ENCODE measurements at regions not wholly inside any gene's neighbourhood (a gene's known extent, or its start where the extent isn't known, plus 50 kb on each side); places are given as distances from the start of the nearest gene placed in this dataset.

DNA sequence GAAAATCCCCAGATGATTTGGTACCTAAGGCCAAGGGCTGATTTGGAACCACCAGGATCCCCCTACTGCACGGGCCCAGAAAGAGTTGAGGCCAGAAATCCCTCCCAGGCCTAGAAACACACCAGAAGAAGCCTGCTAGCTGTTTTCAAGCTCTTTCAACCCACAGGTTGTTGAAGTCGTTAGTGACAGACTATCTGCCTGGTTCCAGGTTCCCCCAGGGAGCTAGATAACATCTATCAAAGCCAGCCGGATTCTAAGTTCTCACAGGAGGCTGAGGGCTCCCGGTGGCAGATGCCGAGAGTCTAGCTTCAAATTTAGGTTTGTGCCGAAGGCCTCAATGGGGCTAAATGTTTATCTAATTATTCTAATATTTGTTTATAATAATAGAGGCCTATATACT, 132.0 kb upstream of the ATP6AP2 start:
- no peak overlapping the region for H3K4me3 ChIP-seq (replicated peaks; ENCODE audit: insufficient read depth, low read length)
- no peak overlapping the region for H3K27ac ChIP-seq (replicated peaks)
- no peak for DNase-seq (ENCODE audit: low read depth in 1 of 2, low spot score in 1 of 2)
- H3K27me3 ChIP-seq (ENCODE audit: insufficient read depth, poor library complexity, severe bottlenecking) = no peaks in the 10 kb centered on the region
- no peak for TF ChIP-seq POLR2AphosphoS5 (IDR thresholded peaks at IDR 0.05; ENCODE audit: low read depth)
- TF ChIP-seq SPI1 (IDR thresholded peaks at IDR 0.05; ENCODE audit: borderline replicate concordance, low read depth) = no peak
- TF ChIP-seq GABPA (IDR thresholded peaks at IDR 0.05; ENCODE audit: low read depth) = no peak
- TF ChIP-seq, protein P1, sequence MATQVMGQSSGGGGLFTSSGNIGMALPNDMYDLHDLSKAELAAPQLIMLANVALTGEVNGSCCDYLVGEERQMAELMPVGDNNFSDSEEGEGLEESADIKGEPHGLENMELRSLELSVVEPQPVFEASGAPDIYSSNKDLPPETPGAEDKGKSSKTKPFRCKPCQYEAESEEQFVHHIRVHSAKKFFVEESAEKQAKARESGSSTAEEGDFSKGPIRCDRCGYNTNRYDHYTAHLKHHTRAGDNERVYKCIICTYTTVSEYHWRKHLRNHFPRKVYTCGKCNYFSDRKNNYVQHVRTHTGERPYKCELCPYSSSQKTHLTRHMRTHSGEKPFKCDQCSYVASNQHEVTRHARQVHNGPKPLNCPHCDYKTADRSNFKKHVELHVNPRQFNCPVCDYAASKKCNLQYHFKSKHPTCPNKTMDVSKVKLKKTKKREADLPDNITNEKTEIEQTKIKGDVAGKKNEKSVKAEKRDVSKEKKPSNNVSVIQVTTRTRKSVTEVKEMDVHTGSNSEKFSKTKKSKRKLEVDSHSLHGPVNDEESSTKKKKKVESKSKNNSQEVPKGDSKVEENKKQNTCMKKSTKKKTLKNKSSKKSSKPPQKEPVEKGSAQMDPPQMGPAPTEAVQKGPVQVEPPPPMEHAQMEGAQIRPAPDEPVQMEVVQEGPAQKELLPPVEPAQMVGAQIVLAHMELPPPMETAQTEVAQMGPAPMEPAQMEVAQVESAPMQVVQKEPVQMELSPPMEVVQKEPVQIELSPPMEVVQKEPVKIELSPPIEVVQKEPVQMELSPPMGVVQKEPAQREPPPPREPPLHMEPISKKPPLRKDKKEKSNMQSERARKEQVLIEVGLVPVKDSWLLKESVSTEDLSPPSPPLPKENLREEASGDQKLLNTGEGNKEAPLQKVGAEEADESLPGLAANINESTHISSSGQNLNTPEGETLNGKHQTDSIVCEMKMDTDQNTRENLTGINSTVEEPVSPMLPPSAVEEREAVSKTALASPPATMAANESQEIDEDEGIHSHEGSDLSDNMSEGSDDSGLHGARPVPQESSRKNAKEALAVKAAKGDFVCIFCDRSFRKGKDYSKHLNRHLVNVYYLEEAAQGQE (IDR thresholded peaks at IDR 0.05; ENCODE audit: insufficient replicate concordance, low read depth) = no peak
- TF ChIP-seq, protein P2, sequence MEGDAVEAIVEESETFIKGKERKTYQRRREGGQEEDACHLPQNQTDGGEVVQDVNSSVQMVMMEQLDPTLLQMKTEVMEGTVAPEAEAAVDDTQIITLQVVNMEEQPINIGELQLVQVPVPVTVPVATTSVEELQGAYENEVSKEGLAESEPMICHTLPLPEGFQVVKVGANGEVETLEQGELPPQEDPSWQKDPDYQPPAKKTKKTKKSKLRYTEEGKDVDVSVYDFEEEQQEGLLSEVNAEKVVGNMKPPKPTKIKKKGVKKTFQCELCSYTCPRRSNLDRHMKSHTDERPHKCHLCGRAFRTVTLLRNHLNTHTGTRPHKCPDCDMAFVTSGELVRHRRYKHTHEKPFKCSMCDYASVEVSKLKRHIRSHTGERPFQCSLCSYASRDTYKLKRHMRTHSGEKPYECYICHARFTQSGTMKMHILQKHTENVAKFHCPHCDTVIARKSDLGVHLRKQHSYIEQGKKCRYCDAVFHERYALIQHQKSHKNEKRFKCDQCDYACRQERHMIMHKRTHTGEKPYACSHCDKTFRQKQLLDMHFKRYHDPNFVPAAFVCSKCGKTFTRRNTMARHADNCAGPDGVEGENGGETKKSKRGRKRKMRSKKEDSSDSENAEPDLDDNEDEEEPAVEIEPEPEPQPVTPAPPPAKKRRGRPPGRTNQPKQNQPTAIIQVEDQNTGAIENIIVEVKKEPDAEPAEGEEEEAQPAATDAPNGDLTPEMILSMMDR (IDR thresholded peaks at IDR 0.05; ENCODE audit: insufficient read depth, low read length) = no peak

DNA sequence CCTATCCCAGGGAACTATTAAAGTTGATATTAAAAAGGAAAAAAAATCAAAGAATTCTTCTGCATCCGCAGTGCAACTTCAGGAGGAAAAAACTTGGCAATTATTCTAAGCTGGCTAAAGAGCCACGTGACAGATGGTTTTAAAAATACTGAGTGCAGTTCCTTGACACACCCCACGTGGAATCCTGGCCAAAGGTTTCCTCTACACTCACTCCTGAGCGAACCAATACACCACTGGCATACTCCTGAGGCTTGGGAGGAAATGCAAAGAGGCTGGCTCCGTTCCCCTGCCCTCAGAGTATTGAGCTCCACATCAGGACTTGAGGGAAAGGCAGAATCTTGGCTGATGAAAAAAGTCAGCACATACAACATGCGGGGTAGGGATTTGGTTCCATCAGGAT, 133.8 kb upstream of the ATP6AP2 start:
- DNase-seq (ENCODE audit: low read depth in 1 of 2, low spot score in 1 of 2) = no peak
- no peak overlapping the region for H3K27ac ChIP-seq (replicated peaks)
- H3K4me3 ChIP-seq (replicated peaks; ENCODE audit: insufficient read depth, low read length) = no peak overlapping the region
- TF ChIP-seq, protein P1 (IDR thresholded peaks at IDR 0.05; ENCODE audit: insufficient replicate concordance, low read depth) = no peak
- TF ChIP-seq SPI1 (IDR thresholded peaks at IDR 0.05; ENCODE audit: borderline replicate concordance, low read depth) (no peak), GABPA (IDR thresholded peaks at IDR 0.05; ENCODE audit: low read depth) (no peak), POLR2AphosphoS5 (IDR thresholded peaks at IDR 0.05; ENCODE audit: low read depth) (no peak)
- TF ChIP-seq, protein P2 (IDR thresholded peaks at IDR 0.05; ENCODE audit: insufficient read depth, low read length) = no peak
- no peaks in the 10 kb centered on the region for H3K27me3 ChIP-seq (ENCODE audit: insufficient read depth, poor library complexity, severe bottlenecking)

DNA sequence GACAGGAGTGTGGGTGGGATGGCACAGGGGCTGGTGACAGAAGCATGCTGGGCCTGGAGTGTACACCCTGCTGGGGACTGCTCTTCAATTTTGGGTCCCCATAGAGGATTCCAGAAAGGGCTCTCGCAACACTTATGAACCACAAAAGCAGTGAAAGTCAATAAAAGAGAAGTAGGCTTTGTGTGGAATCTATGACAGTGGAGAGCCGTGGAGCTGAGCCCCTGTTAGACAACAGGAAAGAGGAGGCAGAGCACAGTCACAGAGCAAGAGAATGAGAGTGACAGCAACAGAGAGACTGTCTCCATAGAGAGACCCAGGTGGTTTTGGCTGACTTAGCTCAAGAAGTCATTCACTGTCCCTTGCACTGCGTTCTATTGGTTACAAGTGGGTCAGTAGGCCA, 135.1 kb upstream of the ATP6AP2 start:
- Histone ChIP-seq H3K4me3 (replicated peaks; ENCODE audit: insufficient read depth, low read length) (no peak overlapping the region), H3K27ac (replicated peaks) (no peak overlapping the region), H3K27me3 (ENCODE audit: insufficient read depth, poor library complexity, severe bottlenecking) (no peaks in the 10 kb centered on the region)
- DNase-seq (ENCODE audit: low read depth in 1 of 2, low spot score in 1 of 2) = no peak
- TF ChIP-seq, protein P1 (IDR thresholded peaks at IDR 0.05; ENCODE audit: insufficient replicate concordance, low read depth) = no peak
- TF ChIP-seq, protein P2 (IDR thresholded peaks at IDR 0.05; ENCODE audit: insufficient read depth, low read length) = no peak
- TF ChIP-seq SPI1 (IDR thresholded peaks at IDR 0.05; ENCODE audit: borderline replicate concordance, low read depth) (no peak), GABPA (IDR thresholded peaks at IDR 0.05; ENCODE audit: low read depth) (no peak), POLR2AphosphoS5 (IDR thresholded peaks at IDR 0.05; ENCODE audit: low read depth) (no peak)
